ENCODE measurements at regions not wholly inside any gene's neighbourhood (a gene's known extent, or its start where the extent isn't known, plus 50 kb on each side); places are given as distances from the start of the nearest gene placed in this dataset.
"Not testable (repeated sequence)": the region's sequence is repeated elsewhere in the genome, so short reads cannot be mapped to it uniquely, and the experiment has no call there.

DNA sequence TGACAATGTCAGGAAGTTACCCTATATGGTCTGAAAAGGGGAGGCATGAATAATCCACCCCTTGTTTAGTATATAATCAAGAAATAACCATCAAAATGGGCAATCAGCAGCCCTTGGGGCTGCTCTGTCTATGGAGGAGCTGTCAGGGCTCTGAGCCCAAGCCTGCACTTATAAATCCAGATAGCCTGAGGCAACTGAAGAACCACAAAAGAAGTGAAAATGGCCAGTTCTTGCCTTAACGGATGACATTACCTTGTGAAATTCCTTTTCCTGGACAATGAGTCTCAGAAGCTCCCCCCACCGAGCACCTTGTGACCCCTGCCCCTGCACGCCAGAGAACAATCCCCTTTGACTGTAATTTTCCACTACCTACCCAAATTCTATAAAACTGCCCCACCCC is 142.1 kb upstream of the KCNK1 start:
- DNase-seq (ENCODE audit: missing footprints); ATAC-seq; intact Hi-C loops (cut with DNase I): not testable (repeated sequence)

DNA sequence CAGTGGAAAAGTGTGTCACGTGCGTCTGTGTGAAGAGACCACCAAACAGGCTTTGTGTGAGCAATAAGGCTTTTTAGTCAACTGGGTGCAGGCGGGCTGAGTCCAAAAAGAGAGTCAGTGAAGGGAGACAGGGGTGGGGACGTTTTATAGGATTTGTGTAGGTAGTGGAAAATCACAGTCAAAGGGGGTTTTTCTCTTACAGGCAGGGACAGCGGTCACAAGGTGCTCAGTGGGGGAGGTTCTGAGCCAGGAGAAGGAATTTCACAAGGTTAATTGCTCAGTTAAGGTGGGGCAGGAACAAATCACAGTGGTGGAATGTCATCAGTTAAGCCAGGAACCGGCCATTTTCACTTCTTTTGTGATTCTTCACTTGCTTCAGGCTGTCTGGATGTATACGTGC is 141.1 kb upstream of the KCNK1 start:
- ATAC-seq; DNase-seq (ENCODE audit: missing footprints); intact Hi-C loops (cut with DNase I): not testable (repeated sequence)

DNA sequence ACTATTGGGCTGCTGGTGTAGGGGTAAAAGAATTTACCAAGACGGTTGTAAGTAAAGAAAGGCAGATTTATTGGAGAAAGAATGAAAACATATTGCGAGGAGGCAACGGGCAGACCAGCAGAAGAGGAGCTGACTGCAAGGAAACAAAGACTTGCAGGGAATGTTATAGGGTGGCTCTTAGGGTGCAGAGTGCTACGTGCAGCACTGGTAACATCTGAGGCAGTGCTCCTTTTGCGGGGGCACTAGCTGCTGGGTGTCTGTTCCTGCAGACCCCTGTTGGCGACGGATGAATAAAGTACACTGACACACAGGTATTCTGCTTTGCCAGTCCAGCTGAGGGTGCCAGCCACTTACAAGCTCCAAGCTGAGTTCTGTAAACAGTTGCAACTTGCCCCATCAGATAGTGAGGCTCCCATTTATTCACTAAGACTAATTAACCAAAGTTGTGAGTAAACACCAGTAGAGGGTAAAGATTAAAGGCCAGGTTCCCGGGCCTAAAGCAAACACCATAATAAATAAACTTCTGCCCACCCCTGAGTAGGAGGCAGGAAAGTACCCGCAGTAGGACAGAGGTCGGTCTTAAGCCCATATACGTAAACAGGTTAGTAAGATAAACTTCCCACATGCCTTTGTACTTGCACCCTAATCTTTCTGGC is 140.2 kb upstream of the KCNK1 start:
- intact Hi-C loops (cut with DNase I), result no loop called here
- ATAC-seq, result no peak
- no peak for DNase-seq (ENCODE audit: missing footprints)

DNA sequence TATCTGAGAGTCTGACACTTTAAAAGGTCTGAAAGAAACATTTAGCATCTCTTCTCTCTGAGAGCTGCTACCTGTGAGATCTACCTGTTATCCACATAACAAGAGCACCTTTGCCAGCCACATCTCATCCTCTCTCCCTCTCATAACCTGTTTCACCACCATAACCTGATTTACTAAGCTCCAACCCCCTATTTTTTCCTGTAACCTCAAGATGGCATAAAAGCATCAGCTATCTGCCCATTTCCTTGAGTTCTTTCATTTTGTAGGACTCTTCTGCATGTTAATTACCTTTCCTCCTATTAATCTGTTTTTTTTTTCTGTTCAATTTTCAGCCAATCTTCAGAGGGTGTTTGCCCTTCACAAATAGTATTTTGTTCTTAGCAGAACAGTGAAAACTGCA is 136.5 kb upstream of the KCNK1 start:
- ATAC-seq (no peak), DNase-seq (ENCODE audit: missing footprints) (no peak)
- intact Hi-C loops (cut with DNase I), result no loop called here

DNA sequence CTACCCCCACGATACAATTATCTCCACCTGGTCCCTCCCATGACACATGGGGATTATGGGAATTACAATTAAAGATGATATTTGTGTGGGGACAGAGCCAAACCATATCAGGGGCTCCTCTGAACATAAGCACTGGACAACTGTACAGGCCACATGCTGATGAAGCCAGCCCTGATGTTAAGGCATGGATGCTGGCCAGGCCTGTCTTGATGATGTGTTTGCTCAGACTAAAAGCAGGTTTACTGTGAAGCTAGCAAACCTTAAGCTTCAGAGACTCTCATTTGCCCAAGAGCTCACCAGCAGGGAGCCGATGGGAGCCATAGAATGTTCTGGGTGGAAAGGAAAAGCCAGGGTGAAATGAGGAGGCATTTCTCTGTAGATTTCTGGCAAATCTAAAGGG is 135.3 kb upstream of the KCNK1 start:
- intact Hi-C loops (cut with DNase I), result no loop called here
- no peak for ATAC-seq

DNA sequence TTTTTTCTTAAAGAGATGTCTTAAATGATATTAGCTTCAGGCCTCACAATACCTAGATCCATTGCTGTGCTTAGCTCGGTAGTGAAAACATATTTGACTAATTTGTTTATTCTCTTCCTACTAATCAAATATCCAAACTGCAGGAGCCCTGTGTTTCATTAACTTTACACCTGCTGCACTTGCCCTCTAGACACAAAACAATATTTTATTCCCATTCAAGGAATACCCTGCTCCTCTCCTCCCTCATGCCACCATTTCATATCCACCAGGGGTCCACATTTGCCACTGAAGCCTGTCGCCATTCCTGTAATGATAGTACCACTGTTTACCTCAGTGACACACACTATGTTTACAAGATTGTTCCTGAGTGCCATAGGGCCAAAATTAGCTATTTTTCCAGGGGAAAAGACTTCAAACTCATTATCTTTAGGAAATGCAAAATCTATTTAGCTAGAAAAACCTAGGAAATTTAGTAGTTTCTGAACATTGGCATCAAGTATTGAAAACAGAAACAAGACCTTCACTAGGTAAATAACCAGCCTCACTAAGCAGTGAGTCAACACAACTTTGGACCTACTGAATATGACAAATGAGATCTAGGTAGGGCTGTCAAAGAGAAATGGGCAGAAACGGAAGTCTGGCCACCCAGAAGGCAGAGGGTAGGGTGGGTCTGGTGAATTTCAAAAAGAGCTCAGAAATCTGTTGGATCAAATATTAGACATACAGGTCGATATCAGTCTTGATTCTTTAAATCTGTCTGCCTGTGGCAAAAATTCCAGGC is 134.6 kb upstream of the KCNK1 start:
- DNase-seq (ENCODE audit: missing footprints), result no peak
- intact Hi-C loops (cut with DNase I), result no loop called here
- no peak for ATAC-seq

More for the DNA sequence above, 135.3 kb upstream of the KCNK1 start:
- no peak for DNase-seq (ENCODE audit: missing footprints)

DNA sequence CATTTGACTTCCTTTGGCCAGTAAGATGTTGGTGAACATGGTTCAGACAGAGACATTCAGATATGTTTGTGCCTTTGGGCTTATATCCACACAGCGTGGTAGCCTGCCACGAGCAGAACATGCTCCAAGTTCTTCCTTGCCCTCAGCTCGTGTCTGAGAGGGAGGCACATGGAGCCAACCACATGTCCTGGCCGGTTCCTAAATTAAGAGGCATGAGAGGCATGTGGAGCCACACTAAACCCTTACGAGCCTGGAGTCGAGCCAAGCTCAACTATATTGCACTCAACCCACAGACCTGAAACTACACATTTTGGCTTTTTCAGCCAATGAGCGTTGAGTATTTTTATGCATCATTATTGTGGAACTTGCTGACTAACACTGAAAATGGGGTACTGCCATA is 133.7 kb upstream of the KCNK1 start:
- no peak for DNase-seq (ENCODE audit: missing footprints)

DNA sequence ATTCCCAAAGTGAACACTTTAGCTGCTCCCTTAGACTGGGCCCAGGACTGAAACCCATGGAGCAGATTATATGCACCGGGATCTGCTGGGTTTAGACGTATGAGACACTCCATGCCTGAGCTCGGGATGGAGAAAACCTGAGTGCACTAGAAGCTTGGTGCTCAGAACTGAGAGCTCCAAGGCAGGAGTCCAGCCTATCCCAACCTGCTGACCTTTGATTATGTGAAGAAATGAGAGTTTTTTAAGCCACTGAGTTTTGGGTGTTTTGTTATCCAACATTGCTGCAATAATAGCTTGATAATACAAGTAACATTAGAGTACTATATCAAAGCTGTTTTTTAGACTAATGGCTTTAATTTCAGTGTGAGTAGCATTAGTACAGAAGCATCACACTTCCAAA is 131.5 kb upstream of the KCNK1 start:
- DNase-seq (ENCODE audit: missing footprints), result no peak
- no peak for ATAC-seq
- intact Hi-C loops (cut with DNase I), result no loop called here

More for the DNA sequence above, 133.7 kb upstream of the KCNK1 start:
- intact Hi-C loops (cut with DNase I), result no loop called here
- ATAC-seq, result no peak

DNA sequence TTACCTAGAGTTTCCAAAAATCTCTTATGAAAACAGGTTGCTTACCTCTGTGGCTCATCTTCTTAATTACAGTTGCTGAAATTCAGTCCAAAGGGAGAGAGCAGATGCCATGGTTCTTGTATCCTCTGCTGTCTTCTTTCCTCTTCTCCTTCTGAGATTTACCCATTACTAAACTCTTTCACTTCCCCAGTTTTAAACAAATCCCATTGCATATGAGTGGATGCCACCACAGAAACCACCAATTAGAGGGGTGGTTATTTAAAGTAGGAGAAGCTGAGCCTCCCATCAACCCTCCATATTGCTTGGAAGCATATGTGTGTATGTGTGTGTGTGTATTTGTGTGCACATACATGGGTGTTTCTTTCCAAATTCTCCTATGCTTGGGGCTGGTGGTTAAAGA is 128.5 kb upstream of the KCNK1 start:
- ATAC-seq, result no peak
- intact Hi-C loops (cut with DNase I), result no loop called here
- no peak for DNase-seq (ENCODE audit: missing footprints)

DNA sequence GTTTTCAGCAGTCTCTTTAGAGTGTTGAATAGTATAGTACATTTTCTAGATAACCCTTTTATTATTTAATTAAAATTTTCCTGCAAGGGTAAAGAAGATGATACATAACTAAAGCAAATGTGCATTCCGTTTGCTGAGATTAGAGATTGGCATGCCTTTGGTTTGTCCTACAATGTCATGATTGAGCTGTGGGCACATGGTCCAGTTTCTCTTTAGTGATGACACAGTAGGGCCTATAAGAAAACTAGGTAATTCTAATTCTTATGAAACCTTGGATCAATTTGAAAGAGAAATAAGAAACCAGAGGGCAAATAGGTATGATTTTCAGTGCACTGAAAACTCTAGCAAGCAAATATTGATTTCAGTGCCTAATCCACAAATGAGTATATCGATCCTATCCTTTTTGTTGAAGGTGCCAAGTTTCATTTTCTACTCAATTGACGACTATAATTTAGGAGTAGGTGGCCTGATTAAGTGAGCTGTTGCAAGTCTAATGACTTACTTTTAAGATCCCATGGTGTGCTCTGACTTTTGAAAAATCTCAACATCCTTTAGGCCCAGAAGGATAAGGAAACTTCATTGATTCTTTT is 128.0 kb upstream of the KCNK1 start:
- DNase-seq (ENCODE audit: missing footprints) (no peak), ATAC-seq (no peak)
- intact Hi-C loops (cut with DNase I), result no loop called here

DNA sequence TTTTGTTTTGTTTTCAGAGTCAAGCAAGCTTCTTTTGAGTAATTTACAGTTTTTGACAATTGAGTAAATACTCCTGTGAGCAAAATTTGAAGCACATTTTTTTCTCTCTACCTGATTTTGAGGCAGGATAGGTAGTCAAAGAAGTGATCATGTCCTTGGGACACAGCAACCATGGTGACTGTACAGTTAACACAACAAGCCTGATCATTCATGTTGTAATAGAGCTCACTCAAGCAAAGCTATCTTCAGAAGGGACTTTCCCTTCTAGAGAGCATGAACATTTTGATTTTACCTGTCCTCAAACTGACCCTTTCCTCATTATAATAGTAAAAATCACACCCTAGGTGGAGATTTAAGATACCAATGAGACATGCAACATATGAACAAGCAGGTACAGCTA is 126.5 kb upstream of the KCNK1 start:
- ATAC-seq, result no peak
- no peak for DNase-seq (ENCODE audit: missing footprints)
- intact Hi-C loops (cut with DNase I), result no loop called here

DNA sequence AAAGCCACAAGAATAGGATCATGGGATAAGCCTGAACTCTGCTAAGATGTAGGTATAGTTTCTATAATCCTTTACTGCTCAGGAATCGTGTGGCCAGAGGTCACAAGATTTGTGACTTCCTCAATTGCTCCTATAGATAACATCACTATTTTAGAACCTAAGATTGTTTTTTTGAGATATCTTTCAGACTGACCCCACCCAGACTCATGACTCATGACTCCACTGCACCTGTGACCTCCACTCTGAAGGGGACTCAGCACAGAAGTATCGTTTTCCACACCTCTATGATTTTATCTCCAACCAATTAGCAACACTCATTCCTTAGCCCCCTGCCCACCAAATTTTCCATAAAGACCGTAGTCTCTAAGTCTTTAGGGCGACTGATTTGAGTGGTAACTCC is 124.5 kb upstream of the KCNK1 start:
- no peak for DNase-seq (ENCODE audit: missing footprints)
- no peak for ATAC-seq
- intact Hi-C loops (cut with DNase I), result no loop called here

DNA sequence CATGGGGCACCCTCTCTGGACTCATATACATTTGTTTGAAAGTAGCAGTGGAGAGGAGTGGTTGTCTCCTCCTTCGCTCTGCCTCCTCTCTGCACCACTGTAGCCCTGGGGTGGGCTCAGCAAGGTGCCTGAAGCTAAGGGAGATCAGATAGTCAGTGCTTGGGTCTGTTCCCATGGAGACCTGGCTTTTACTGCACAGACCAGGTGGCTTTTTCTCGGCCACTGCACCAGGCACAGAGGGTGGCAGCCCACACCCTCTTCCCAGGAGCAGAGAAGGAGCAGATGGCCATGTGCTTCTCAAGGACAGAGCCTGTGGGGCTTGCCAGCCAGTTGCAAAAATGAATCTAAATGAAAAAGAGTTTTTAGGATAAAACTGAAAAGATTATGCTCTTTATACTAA is 123.4 kb upstream of the KCNK1 start:
- ATAC-seq (no peak), DNase-seq (ENCODE audit: missing footprints) (no peak)
- intact Hi-C loops (cut with DNase I), result no loop called here

DNA sequence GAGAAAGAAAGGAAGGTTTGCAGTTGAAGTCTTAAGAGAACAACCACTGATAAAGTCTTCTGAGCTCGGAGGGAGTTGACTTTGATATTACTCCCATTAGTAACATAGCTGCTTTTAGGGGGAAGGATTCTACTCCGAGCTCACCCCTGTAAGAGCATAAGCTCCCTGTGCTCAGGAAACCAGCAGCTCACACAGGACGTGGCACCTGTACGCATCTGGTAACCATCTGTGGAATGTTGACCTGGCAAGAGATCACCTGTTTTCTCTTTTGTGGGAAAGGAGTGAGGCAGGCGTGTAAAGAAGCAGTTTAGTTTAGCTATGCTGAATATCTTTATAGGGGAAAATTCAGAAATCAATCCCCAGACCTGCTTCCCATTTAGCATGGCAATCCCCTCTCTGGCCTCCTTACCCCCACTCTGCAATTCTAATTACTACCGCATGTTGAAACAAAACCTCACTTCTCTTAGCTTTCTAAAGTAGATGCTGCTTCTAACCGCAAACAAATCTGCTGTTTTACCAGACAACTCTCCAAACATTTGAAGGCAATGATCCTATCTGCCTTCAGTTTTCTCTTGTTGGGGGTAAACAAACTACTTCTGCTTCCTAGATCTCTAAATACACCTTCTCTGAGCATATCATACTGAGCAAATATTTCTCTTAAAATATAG is 121.8 kb upstream of the KCNK1 start:
- ATAC-seq, result no peak
- no peak for DNase-seq (ENCODE audit: missing footprints)
- intact Hi-C loops (cut with DNase I), result no loop called here

DNA sequence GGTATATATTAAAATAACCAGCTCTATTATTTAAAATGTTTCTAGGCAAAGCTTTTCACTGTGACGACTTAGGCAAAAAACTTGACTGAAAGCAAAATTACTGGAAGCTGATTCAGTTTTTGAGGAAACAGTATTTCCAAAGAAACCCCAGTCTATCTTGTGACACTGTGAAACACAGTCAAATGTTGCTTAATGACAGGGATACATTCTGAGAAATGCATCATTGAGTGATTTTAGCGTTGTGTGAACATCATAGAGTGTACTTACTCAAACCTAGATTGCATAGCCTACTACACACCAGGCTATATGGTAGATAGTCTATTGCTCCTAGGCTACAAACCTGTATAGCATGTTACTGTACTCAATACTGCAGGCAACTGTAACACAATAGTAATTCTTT is 116.9 kb upstream of the KCNK1 start:
- ATAC-seq (no peak), DNase-seq (ENCODE audit: missing footprints) (no peak)
- intact Hi-C loops (cut with DNase I), result no loop called here

DNA sequence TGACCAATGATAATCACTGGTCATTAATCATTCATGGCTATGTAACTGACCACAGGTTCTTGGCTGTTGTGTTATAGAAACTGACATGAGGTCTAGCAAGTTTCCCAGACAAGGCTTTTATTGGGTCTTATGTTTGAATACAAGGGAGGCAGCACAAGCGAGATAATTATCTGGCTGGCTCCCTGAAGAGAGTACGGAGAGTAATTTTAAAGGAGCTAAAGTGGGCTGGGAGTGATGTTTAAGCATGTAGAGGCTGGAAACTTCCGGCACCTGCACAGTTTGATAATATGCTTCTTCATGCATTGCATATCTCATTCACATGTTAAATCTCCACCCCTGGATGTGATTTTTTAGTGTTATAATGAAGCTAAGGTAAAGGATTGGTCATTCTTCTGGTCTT is 116.2 kb upstream of the KCNK1 start:
- intact Hi-C loops (cut with DNase I), result no loop called here
- ATAC-seq (no peak), DNase-seq (ENCODE audit: missing footprints) (no peak)

DNA sequence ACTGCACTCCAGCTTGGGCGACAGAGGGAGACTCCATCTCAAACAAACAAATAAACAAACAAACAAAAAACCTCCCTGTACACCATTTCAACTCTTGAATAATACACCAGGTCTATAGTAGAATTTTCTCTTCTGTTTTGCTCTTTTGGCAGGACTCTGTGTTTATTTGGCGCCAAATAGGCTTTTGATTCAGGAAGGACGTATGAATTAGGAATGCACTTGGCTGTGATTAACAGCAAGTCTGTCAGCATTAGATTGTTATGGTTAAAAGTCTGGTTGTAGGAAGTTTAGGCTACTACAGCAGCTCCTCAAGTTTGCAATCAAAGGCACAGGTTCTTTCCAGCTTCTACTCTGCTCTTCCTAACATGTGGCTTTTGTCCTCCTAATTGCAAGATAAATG is 113.8 kb upstream of the KCNK1 start:
- DNase-seq (ENCODE audit: missing footprints) (no peak), ATAC-seq (no peak)
- intact Hi-C loops (cut with DNase I), result no loop called here

DNA sequence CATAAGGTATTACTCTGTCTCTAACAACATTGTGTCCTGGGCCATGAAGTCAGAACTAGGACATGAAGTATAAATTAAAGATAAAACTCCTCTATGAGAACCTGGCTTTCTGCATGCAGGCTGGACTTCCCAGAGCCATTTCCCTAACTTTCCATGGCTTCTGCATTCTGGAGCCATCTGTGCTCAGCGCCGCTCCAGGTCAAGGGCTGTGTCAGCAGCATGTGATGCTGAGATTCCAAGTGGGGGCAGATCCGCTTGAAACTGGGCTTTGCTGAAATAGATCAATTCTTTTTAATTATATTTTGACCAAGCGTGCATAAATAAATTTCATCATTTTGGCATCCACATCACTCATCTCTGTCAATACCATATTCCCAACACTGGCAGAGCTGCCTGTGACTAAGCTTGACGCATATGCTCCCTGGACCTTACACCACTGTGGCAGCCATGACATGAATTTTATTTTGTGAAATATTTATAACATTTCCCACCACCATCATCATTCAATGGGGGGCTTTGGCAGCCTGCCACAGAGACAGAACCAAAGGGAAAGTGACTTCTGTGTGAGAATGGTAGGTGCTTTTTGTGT is 110.4 kb upstream of the KCNK1 start:
- ATAC-seq (no peak), DNase-seq (ENCODE audit: missing footprints) (no peak)
- intact Hi-C loops (cut with DNase I), result no loop called here

DNA sequence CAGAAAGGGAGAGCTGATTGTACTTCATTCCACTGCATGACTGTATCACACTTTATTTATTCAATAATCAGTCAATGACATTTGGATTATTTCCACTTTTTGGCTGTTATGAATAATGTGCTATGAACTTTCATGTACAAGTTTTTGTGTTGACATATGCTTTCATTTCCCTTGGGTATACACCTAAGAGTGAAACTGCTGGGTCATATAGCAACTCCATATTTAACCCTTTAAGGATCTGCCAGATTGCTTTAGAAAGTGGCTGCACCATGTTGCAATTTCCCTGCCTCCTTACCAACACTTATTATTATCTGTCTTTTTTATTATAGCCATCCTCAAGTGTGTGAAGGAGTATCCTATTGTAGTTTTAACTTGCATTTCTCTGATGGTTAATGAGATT is 108.8 kb upstream of the KCNK1 start:
- no peak for DNase-seq (ENCODE audit: missing footprints)
- ATAC-seq, result no peak
- intact Hi-C loops (cut with DNase I), result no loop called here

Measured in Right ventricle myocardium inferior (tissue), 1 donor.